A549 (cell line): ENCODE measurements at regions not wholly inside any gene's neighbourhood (a gene's known extent, or its start where the extent isn't known, plus 50 kb on each side); places are given as distances from the start of the nearest gene placed in this dataset.

Experiments used
- ATAC-seq, 2 experiments: fragments of 200-7000 bp in 1 of 2; fragments of >200 bp in 1 of 2; cut with Nextera tagmentation in 1 of 2; cut with Tn5 transposase in 1 of 2; 3 replicates each; pipeline versions ENCODE4 v1.8.0 to v1.9.1; 2018 to 2020; ENCODE audit warnings: mild to moderate bottlenecking in 1 of 2, moderate library complexity in 1 of 2
- CTCF ChIA-PET: fragments of 300-600 bp; sonication (Branson Sonifier 250); formaldehyde crosslinking; extraction: SDS; loops from one replicate; lab custom pipeline; 2021; ENCODE audit warnings: antibody characterized with exemption, inconsistent platforms; lab: Yijun Ruan, JAX
- POLR2A ChIA-PET: fragments of 350-600 bp; formaldehyde crosslinking; extraction: SDS; loops from one replicate; lab custom pipeline; 2021; ENCODE audit warnings: antibody characterized with exemption, inconsistent platforms; lab: Yijun Ruan, JAX
- DNase-seq, 2 experiments: peaks; one replicate each; pipeline versions ENCODE4 v3.0.0 to v3.0.0-alpha.2; 2011 to 2016; ENCODE audit warnings: low read depth in 1 of 2, low spot score in 1 of 2
- FAIRE-seq: peaks from 2 replicates; lab custom pipeline; 2011; peaks lifted over from hg19 to GRCh38; lab: Jason Lieb, UNC
- H3K27ac ChIP-seq, 2 experiments: fragments of >200 bp; sonication (Bioruptor Twin); formaldehyde crosslinking; 3 replicates each; pipeline ENCODE4 v1.5.1; 2016 to 2017
- H3K4me1 ChIP-seq: fragments of >200 bp; sonication (Bioruptor Twin); formaldehyde crosslinking; 3 replicates; pipeline ENCODE4 v1.6.1; 2016
- H3K4me2 ChIP-seq: fragments of >200 bp; sonication (Bioruptor Twin); formaldehyde crosslinking; 3 replicates; pipeline ENCODE4 v1.6.1; 2016
- H3K4me3 ChIP-seq: fragments of >200 bp; sonication (Bioruptor Twin); formaldehyde crosslinking; 3 replicates; pipeline ENCODE4 v1.5.1; 2016
- H3K9me3 ChIP-seq: fragments of >200 bp; sonication (Bioruptor Twin); formaldehyde crosslinking; 3 replicates; pipeline ENCODE4 v1.6.1; 2016
- BHLHE40 ChIP-seq: IDR thresholded peaks from 2 replicates; pipeline ENCODE4 v1.6.1; 2012; ENCODE audit warnings: low read depth, low read length, inconsistent platforms
- CEBPB ChIP-seq, 2 experiments: fragments of >200 bp in 1 of 2; sonication (Bioruptor Twin) in 1 of 2; formaldehyde crosslinking in 1 of 2; IDR thresholded peaks; 2 replicates each; pipeline ENCODE4 v1.6.1; 2012 to 2016
- CHD2 ChIP-seq: fragments of 150-350 bp; IDR thresholded peaks from 2 replicates; pipeline ENCODE4 v1.6.1; 2014; ENCODE audit warnings: low read length; ENCODE audit not compliant: partially characterized antibody
- CHD4 ChIP-seq: fragments of 200-600 bp; sonication (generic); IDR thresholded peaks from 2 replicates; pipeline ENCODE4 v1.6.1; 2016; ENCODE audit warnings: antibody characterized with exemption, mild to moderate bottlenecking, borderline replicate concordance
- CTCF ChIP-seq: fragments of >200 bp; sonication (Bioruptor Twin); formaldehyde crosslinking; IDR thresholded peaks from 3 replicates; pipeline ENCODE4 v1.5.1; 2016
- ESRRA ChIP-seq: fragments of 150-350 bp; IDR thresholded peaks from 2 replicates; pipeline ENCODE4 v1.6.1; 2014; ENCODE audit warnings: mild to moderate bottlenecking, low read length, borderline replicate concordance
- FOSB ChIP-seq: fragments of 250-450 bp; sonication (Bioruptor Pico); IDR thresholded peaks from 2 replicates; pipeline ENCODE4 v1.5.0; 2020; ENCODE audit warnings: mild to moderate bottlenecking, moderate library complexity
- FOSL2 ChIP-seq, 2 experiments: fragments of 450-650 bp in 1 of 2; fragments of >200 bp in 1 of 2; sonication (Bioruptor Twin) in 1 of 2; formaldehyde crosslinking; IDR thresholded peaks; 2 replicates each; pipeline versions ENCODE4 v1.5.0 to v1.6.1; 2016 to 2020; ENCODE audit warnings: mild to moderate bottlenecking in 1 of 2, moderate library complexity in 1 of 2
- GATA3 ChIP-seq: IDR thresholded peaks from 2 replicates; pipeline ENCODE4 v1.6.1; 2012; ENCODE audit warnings: borderline replicate concordance
- HEYL ChIP-seq: fragments of 250-450 bp; sonication (Bioruptor Pico); IDR thresholded peaks from 2 replicates; pipeline ENCODE4 v1.8.0; 2021; ENCODE audit warnings: mild to moderate bottlenecking, moderate library complexity
- HMGXB4 ChIP-seq: fragments of 250-450 bp; sonication (Bioruptor Pico); IDR thresholded peaks from 2 replicates; pipeline ENCODE4 v1.5.0; 2021; ENCODE audit warnings: mild to moderate bottlenecking, moderate library complexity, borderline replicate concordance
- HOXA7 ChIP-seq: fragments of 250-450 bp; sonication (Bioruptor Pico); IDR thresholded peaks from 2 replicates; pipeline ENCODE4 v1.5.0; 2020; ENCODE audit warnings: mild to moderate bottlenecking, moderate library complexity
- HOXB5 ChIP-seq: fragments of 250-450 bp; sonication (Bioruptor Pico); IDR thresholded peaks from 2 replicates; pipeline ENCODE4 v1.5.0; 2020; ENCODE audit warnings: mild to moderate bottlenecking, moderate library complexity
- KDM5A ChIP-seq: fragments of 200-600 bp; sonication (generic); IDR thresholded peaks from 2 replicates; pipeline ENCODE4 v1.6.1; 2016; ENCODE audit warnings: antibody characterized with exemption, mild to moderate bottlenecking
- NFE2L2 ChIP-seq: fragments of 150-350 bp; conservative IDR thresholded peaks from 2 replicates; pipeline ENCODE4 v1.6.1; 2014; ENCODE audit warnings: low read length
- NPAS2 ChIP-seq: fragments of 250-450 bp; sonication (Bioruptor Pico); IDR thresholded peaks from 2 replicates; pipeline ENCODE4 v1.8.0; 2022; ENCODE audit warnings: mild to moderate bottlenecking, moderate library complexity, borderline replicate concordance
- POLR2AphosphoS2 ChIP-seq: conservative IDR thresholded peaks from 2 replicates; pipeline ENCODE4 v1.6.1; 2012; ENCODE audit warnings: low read length, improper control_type of control experiment, inconsistent platforms
- RAD21 ChIP-seq, 2 experiments: fragments of >200 bp in 1 of 2; sonication (Bioruptor Twin) in 1 of 2; formaldehyde crosslinking in 1 of 2; IDR thresholded peaks in 1 of 2; conservative IDR thresholded peaks in 1 of 2; 2 replicates in 1 of 2; 3 replicates in 1 of 2; pipeline ENCODE4 v1.6.1; 2012 to 2018; ENCODE audit warnings: inconsistent platforms in 1 of 2
- RARB ChIP-seq: fragments of 250-450 bp; sonication (Bioruptor Pico); IDR thresholded peaks from 2 replicates; pipeline ENCODE4 v1.8.0; 2021; ENCODE audit warnings: mild to moderate bottlenecking, moderate library complexity
- RCOR1 ChIP-seq: fragments of 150-350 bp; IDR thresholded peaks from 2 replicates; pipeline ENCODE4 v1.6.1; 2014; ENCODE audit warnings: antibody characterized with exemption, low read length, low read depth
- RFX5 ChIP-seq: fragments of 450-650 bp; IDR thresholded peaks from 2 replicates; pipeline ENCODE4 v1.7.1; 2014; ENCODE audit warnings: antibody characterized with exemption, mild to moderate bottlenecking, moderate library complexity
- TP53 ChIP-seq: fragments of 250-450 bp; sonication (Bioruptor Pico); IDR thresholded peaks from 2 replicates; pipeline ENCODE4 v1.5.0; 2021; ENCODE audit warnings: mild to moderate bottlenecking, moderate library complexity
- WGBS: methylation state at CpG from one replicate; pipeline ENCODE4 v1.1.6; 2017; ENCODE audit errors: missing lambda C conversion rate; 5-methylcytosine and 5-hydroxymethylcytosine counted together

GRCh38 chr2:103293067-103293741 is 531.4 kb downstream of the TMEM182 start:
- ATAC-seq (no peak), FAIRE-seq (no peak), DNase-seq (no peak)
- no peaks in the 10 kb centered on the region for H3K9me3 ChIP-seq
- 44% methylated on average over 16 of the region's 16 CpGs for WGBS
- no peak overlapping the region for H3K4me3 ChIP-seq
- CTCF ChIA-PET = no interaction called here
- POLR2A ChIA-PET = no interaction called here
- H3K4me2 ChIP-seq = no peak overlapping the region
- H3K4me1 ChIP-seq = no peaks in the 10 kb centered on the region
- no peak for TF ChIP-seq ESRRA
- no peak for TF ChIP-seq HOXB5 (CRISPR knock-in tag)
- no peak for TF ChIP-seq HMGXB4 (CRISPR knock-in tag)
- TF ChIP-seq, all 56 proteins: peak for 0
- no peak overlapping the region for H3K27ac ChIP-seq

- Histone ChIP-seq H3K4me1 (no peaks in the 10 kb centered on the region), H3K27ac (no peak overlapping the region), H3K9me3 (no peaks in the 10 kb centered on the region), H3K4me3 (no peak overlapping the region), H3K4me2 (no peak overlapping the region)
- no peak for FAIRE-seq
- no peak for DNase-seq
- POLR2A ChIA-PET = no interaction called here
- ATAC-seq = no peak
- WGBS = 6% methylated on average over 3 of the region's 3 CpGs
- CTCF ChIA-PET = no interaction called here
- TF ChIP-seq RARB (no peak), CEBPB (IDR thresholded peaks at IDR 0.05) (no peak), CHD2 (no peak), HOXA7 (CRISPR knock-in tag) (no peak), RCOR1 (no peak), TP53 (no peak), HEYL (CRISPR knock-in tag) (no peak), GATA3 (no peak), NPAS2 (CRISPR knock-in tag) (no peak), RAD21 (conservative IDR thresholded peaks at IDR 0.05 in 1 of 2, IDR thresholded peaks at IDR 0.05 in 1 of 2) (no peak), CTCF (no peak), POLR2AphosphoS2 (no peak), NFE2L2 (no peak), RFX5 (no peak), CHD4 (no peak), FOSB (CRISPR knock-in tag) (no peak), KDM5A (no peak)
Measured at GRCh38 chr2:103293742-103294077, 531.9 kb downstream of the TMEM182 start.

GRCh38 chr2:103294420-103294819 is 532.6 kb downstream of the TMEM182 start:
- Histone ChIP-seq H3K4me3 (no peak overlapping the region), H3K9me3 (no peaks in the 10 kb centered on the region), H3K4me2 (no peak overlapping the region), H3K27ac (no peak overlapping the region), H3K4me1 (no peaks in the 10 kb centered on the region)
- ChIA-PET CTCF (no interaction called here), POLR2A (no interaction called here)
- DNase-seq (no peak), ATAC-seq (no peak), FAIRE-seq (no peak)
- 15% methylated on average over 7 of the region's 7 CpGs for WGBS
- TF ChIP-seq FOSL2 (IDR thresholded peaks at IDR 0.05) = no peak
- TF ChIP-seq FOSL2 (CRISPR knock-in tag; IDR thresholded peaks at IDR 0.05) = no peak
- TF ChIP-seq BHLHE40 = no peak
- TF ChIP-seq CEBPB (IDR thresholded peaks at IDR 0.05) = no peak
